ENCODE measurements at regions not wholly inside any gene's neighbourhood (a gene's known extent, or its start where the extent isn't known, plus 50 kb on each side); places are given as distances from the start of the nearest gene placed in this dataset.
"Not testable (repeated sequence)": the region's sequence is repeated elsewhere in the genome, so short reads cannot be mapped to it uniquely, and the experiment has no call there.

DNA sequence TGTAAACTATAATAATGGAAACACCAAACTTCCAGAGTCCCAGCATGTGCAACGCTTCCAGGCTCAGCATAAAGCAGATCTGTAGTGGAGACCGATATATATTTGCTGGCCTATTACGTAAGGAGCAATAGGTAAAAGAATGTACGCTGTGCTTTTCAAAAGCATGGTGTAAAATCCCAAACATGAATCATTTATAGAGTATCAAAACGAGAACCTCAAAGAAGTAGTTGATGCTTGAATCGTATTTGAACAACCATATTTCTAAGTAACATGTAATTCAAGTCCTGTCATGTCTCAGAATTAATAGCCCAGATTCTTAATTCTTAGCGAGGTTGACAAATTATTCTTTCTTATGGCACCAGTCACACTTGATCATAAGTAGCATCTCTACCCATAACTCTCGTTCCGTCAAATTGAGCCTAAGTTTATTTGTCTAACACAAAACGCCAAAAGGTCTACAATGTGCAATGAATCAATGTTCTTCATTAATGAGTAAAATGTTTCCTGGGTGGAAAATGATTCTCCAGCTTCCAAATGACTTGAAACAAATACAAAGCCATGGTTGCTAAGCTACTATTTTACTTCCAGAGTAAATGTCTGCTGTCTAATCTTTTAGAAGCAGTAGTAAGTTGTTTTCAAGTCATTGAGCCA lies 811.5 kb upstream of the FRG1 start:
- no peak overlapping the region for H3K4me3 ChIP-seq (ENCODE audit: low read depth, low read length)

DNA sequence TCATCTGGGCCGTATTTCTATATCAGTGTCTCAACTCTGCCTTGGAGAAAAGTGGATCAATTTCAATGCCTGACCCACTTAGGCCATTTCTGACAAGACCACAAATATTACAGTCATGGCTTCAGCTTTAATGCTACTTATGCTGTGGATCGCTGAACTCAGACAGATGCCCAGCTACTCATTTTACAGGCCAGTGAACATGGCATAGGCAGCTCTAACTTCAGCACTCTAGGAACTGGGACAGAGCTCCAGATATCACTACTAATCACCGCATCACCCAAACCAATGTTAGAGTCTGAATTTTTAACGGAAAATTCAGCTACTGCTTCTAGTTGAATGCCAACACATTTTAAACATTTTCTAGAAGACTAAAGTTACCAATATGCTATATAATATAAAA lies 809.6 kb upstream of the FRG1 start:
- no peak overlapping the region for H3K4me3 ChIP-seq (ENCODE audit: low read depth, low read length)

DNA sequence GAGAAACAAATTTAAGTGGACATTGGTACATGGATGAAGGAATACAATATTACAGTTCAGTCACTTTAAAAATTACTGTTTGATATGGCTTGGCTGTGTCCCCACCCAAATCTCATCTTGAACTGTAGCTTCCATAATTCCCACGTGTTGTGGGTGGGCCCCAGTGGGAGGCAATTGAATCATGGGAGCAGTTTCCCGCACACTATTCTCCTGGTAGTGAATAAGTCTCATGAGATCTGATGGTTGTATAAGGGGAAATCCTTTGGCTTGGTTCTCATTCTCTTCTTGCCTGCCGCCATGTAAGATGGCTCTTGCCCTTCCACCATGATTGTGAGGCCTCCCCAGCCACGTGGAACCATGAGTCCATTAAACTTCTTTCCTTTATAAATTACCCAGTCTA lies 804.2 kb upstream of the FRG1 start:
- H3K4me3 ChIP-seq (ENCODE audit: low read depth, low read length): no peak overlapping the region

DNA sequence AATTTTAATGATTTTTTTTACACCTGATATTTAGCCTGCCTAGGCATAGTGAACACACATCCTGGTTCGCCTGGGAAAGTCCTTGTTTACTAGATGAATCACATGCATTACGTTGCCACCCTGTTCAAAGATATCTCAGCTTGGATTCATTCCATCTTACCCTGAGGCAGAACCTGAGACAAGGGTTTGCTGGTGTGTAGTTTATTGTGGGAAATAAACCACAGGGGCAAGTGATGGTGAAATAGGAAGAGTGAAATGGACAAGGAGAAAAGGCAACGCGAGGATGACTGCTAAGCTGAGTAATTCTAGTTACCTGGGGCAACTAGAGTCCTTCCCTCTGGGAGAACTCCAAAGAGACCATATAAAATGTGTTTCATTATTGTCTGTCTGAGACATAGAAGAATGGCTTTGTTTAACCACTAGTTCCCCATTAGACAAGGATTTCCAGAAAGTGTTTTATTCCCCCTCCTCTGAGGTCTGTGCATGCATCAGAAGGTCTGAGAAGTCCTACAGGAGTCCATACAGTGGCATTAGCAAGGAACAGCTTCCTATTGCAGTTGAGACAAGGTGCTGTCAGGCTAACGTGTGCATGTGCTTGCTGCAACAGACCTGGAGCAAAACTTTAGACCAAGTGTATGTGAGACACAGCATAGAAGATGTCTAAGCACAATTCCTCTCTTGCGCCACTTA lies 797.3 kb upstream of the FRG1 start:
- no peak overlapping the region for H3K4me3 ChIP-seq (ENCODE audit: low read depth, low read length)

DNA sequence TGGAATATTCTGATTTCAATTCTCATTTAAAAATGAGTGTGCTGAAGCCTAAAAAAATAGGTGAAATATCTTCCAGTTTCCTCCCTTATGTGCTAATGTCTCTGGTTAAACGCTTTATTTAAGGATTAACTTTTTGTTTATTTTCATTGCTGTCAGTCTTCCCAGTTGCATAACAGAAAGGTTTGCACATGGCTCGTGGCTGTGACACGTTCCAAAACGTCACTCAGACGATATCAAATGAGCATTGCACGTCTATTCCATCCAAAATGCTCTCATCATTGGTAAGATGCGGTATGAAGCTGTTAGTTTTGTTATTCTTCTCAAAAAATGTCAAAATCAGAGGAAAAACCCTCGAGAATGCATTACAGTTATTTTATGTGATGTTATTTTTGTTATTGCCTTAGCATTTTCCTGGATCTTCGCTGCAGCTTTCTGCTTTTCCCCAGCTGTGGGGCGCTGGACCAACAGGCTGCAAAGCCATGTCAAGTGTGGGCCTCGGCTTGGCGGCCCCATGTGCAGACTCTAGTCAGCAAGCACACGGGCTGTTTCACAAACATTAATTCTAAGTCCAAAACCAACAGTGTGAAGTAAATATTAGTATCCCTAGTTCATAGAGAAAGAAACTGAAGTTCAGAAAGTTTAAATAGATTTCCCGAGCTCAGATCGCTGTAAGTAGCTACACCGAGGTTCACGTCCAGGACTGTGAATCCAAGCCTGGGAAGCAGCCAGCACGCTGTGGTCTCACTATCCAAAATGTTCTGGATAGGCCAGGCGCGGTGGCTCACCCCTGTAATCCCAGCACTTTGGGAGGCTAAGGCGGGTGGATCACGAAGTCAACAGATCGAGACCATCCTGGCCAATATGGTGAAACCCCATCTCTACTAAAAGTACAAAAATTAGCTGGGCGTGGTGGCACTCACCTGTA lies 793.4 kb upstream of the FRG1 start:
- H3K4me3 ChIP-seq (ENCODE audit: low read depth, low read length): no peak overlapping the region

DNA sequence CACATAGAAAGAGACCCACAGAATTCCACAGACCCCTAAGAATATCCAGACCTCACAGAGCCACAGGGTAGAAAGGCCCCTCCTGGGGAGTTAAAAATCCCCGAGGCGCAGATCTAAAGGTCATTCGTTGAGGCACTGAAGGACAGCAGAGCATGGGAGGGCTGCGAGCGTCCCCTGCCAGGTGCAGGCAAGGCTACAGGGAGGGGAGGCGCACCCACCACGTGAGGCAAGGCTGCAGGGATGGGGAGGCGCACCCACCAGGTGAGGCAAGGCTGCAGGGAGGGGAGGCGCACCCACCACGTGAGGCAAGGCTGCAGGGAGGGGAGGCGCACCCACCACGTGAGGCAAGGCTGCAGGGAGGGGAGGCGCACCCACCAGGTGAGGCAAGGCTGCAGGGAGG lies 785.6 kb upstream of the FRG1 start:
- not testable (repeated sequence) for H3K4me3 ChIP-seq (ENCODE audit: low read depth, low read length)

DNA sequence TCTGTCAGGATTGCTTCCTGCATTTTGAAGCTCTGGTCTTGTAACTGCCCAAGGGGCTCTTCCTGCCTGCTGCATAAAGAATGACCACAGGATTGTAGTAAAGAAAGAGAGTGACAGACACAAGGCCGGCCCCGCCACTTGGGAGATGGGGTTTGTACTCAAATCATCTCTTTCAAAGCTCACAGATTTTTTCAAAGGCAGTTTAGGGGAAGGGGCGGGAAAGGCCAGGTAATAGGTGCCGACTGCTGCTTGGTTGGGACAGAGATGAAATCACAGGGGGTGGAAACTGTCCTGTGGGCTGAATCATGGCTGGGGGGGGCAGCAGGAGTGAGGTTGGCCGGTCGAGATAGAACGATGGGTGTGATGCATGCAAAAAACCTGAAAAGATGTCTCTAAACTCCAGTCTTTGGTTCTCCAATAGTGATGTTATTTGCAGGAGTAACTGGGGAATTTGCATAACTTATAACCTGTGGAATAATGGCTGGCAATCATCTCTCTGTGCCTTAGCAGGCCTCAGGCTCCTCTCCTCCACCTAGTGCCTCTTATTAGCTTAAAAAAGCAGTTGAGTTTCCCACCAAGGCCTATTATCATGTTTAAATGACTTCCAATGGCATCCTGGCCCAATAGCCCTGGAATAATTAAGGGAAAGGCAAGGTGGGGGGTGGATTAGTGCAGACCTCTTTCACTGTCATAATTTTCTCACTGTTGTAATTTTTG lies 778.4 kb upstream of the FRG1 start:
- H3K4me3 ChIP-seq (ENCODE audit: low read depth, low read length): no peak overlapping the region

DNA sequence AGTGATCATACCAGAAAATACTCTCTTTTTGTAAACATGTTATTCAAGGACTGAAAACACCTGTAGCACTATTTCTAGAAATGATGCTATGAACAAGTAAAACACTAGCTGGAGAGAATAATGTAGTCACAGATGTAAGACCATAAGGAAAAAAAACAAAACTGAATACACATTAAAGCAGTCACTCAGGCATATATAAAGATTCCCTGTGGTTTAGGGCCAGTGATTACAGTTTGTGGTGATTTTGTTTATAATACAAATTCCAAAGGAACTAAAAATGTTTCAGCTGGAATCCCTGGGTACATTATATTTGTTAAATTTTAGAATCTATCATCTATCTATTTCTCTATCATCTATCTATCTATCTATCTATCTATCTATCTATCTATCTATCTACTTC lies 777.8 kb upstream of the FRG1 start:
- H3K4me3 ChIP-seq (ENCODE audit: low read depth, low read length): no peak overlapping the region

DNA sequence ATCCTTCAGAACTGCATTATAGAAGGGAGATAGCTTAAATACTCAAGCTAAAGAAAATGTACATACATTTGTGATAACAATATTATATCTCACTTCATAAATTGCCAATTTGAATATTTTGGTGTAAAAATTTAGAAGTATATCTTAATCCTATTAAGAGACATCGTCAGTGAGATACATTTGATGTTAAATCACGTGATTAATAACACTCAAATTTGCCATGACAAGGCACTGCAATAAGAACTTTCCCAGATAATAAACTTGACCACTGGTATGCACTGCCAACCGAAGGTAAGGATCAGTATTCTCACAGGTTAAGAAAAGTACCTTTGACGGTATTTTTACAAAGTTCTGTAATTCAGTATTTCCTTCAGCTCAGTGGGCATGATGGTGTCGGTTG lies 764.7 kb upstream of the FRG1 start:
- H3K4me3 ChIP-seq (ENCODE audit: low read depth, low read length): no peak overlapping the region

DNA sequence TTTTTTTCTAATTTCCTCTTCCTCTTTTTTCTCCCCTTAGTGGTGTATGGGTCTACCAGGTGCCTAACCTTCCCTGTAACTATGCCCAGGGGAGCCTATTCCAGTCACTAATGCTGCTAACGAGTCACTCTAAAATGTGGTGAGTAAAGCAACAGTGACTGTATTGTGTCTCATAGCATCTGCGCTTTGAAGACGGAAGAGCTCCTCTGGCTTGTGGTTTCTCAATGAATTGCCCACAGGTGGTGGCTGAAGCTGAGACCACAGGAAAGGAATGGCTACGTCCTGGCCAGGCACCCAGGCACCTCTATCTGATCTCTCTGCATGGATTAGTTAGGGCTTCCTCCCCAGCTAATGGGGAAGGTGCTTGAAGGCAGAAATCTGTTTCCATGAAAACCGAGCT lies 763.5 kb upstream of the FRG1 start:
- H3K4me3 ChIP-seq (ENCODE audit: low read depth, low read length): no peak overlapping the region

DNA sequence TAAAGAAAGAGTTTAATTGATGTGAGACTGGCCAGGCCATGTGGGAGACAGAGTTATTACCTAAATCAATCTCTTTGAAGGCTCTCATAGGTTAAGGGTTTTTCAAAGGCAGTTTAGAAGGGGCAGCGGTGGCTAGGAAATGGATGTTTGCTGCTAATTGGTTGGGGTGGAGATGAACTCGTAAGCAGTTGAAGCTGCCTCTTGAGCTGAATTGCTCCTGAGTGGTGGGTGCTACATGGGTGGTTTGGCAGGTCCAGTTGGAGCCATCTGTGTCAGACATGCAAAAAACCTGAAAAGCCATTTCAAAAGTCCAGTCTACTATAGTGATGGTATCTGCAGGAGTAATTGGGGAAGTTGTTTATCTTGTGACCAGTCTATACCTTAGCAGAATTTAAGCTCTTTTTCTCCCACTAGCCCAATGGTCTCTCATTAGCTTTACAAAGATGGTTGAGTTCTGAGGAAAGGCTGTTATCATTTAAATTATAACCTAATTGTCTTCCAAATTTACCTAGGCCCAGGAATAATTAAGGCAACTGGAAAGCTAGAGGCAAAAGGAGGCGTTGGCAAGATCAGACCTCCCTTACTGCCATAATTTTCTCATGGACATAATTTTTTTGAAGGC lies 762.4 kb upstream of the FRG1 start:
- no peak overlapping the region for H3K4me3 ChIP-seq (ENCODE audit: low read depth, low read length)

DNA sequence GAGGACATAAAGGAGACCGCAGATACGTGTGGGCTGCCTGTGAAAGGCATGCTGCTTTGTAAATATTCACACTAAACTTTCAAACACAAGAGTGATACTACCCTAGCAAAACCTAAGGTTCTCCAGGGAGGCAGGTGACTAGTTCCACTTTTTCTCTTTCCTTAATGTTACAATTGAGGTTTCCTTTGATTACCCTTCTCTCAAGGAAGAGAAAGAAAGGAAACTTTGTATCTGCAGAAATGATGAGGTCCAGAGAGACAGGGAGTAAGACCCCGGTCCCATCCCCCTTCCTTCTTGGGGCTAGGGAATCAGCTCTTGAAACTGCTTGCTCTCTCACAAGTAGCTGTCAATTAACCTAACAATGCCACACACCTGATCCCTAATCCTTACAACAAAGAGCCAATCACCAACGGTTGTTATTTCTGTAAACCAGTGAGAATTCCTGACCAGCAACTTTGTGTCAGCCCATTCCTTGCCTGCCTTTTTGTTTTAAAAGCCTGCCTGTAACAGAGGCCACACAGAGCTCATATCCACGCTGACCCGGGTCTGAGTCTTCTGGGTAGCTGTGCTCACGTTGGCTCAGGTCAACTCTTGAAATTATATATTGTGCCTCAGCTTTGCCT lies 754.8 kb upstream of the FRG1 start:
- no peak overlapping the region for H3K4me3 ChIP-seq (ENCODE audit: low read depth, low read length)

DNA sequence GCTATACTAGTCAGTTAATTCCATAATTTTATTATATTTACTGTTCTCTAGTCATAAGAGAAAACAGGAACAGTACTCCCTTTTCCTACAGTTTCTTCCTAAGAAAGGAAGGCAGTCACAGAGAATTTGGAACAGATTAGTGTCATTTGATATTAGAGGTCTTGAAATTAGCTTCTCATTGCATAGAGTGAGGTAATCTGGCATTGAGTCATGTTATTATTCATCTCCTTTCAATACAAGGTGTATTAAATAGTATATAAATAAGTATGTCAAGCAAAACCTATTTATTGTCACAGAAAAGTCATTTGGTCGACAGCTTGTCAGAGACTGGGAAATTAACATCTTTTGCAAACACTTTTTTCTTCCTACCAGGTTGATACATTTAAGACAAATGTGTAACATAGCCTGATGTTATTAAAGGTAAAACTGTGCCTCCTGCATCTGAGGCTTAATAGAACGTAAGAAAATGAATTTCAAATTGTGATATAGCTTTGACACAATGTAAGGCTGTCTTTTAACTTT lies 753.1 kb upstream of the FRG1 start:
- H3K4me3 ChIP-seq (ENCODE audit: low read depth, low read length): no peak overlapping the region

DNA sequence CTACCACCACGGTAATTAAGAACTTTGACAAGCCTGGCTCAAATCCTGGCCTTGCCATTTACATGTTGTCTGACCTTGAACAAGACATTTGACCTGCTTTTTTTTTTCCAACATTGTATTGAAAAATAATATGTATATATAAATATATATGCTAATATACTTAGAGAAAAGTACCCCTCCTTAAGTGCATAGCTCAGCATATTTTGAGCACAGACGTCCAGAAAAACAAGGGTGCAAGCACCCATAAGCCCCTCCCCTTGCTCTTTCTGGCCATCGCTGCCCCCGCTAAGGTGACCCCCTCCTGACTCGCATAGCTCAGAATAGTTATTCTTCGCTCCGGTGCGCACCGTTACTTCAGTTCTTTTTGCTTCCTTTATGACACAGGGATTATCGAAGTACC lies 742.0 kb upstream of the FRG1 start:
- no peak overlapping the region for H3K4me3 ChIP-seq (ENCODE audit: low read depth, low read length)

DNA sequence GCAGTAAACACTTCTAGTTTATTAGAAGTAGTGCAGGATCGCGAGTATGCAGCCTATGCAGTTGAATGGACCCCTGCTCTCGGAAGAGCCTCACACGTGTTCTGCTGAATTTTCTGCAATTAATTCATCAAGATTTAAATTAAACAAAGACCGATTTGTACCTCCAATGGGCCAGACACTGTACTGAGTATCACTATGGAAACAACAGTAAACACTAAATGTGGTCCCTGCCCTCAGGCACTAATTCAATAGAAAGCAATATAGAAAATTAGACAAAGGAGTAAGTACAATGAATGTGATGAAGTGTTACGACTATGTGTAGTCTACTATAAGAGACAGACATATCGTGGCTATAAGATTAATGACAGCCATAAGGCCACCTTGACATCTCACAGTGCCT lies 740.3 kb upstream of the FRG1 start:
- no peak overlapping the region for H3K4me3 ChIP-seq (ENCODE audit: low read depth, low read length)

DNA sequence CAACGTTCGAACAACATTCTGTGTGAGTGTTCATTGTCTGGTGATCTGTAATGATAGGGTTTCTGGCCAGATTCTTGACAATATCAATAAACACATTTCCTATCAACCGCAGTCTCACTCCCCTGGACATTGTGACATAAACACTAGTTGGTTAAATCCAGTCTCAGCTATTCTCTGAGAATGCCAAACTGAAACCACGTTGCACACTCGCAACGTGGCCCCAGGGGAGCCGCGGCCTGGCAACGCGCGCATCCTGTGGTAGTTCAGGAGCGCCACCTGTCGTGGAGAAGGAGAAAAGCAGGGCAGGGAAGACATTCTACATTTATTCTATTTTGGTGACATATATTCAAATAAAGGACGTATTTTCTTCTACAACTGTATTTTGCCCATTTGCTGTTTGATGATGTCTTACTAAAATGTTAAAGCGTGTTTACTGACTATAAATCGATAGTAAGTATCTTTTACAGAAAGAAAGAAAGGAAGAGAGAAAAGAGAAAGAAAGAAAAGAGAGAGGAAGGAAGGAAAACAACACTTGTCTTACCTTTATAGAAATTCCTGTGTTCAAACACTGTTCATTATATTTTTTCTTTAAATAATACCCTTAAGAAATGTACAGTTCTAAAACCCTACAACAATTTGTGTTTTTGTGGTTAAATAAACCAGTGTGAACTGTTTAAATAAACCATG lies 738.3 kb upstream of the FRG1 start:
- no peak overlapping the region for H3K4me3 ChIP-seq (ENCODE audit: low read depth, low read length)

DNA sequence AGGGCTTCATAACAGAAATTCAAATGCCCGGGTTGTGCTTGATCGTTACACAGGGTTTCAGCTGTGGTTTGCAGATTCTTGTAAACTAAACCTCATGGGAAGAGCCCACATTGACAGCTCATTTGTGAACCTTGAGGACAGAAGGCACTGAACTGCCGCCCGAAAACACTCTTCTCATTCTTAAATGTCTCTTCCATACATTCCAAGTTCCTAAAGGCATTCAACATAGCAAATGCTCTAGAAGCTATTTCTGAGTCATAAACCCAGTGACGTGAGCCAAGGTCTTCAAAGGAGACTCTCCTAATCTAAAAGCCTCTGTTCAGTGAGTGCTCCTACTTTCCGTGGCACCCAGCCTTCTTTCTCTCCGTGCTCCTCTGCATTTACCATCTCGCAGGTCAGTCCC lies 737.8 kb upstream of the FRG1 start:
- H3K4me3 ChIP-seq (ENCODE audit: low read depth, low read length): no peak overlapping the region

DNA sequence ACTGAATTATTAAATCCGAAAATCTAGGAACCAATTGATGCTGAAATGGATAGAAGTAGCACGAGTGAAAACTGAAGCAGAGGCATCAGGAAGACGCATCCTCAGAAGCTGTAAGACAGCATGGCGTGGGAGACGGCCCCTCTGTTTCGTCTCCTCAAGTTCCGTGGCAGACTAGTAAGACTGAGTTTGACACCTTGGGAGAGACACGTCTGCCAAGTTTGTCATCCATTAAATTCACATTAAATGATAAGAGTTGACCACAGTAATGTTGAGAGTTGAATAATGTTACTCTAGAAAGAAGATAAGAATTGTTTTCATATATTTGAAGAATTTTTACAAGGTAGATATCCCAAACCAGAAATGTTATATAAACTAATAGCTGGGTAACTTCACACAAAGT lies 736.1 kb upstream of the FRG1 start:
- no peak overlapping the region for H3K4me3 ChIP-seq (ENCODE audit: low read depth, low read length)

DNA sequence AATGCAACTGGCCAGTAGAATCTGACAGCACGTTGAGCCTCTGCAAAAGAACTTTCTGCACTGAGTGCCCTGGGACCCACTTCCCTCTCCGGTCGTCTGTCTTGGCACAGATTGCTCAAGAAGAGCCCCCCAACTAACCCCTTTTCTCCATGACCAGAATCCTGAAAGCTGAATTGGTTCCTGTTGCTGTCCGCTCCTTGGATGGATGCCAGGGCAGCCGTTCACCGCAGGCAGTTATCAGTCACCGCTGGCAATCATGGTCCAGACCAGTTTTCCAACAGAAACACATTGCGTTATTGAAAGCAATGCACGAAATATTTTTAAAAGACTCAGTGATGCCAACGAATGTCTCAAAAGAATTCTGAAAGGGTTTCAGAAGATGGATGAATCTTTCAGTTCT lies 733.7 kb upstream of the FRG1 start:
- H3K4me3 ChIP-seq (ENCODE audit: low read depth, low read length): no peak overlapping the region

DNA sequence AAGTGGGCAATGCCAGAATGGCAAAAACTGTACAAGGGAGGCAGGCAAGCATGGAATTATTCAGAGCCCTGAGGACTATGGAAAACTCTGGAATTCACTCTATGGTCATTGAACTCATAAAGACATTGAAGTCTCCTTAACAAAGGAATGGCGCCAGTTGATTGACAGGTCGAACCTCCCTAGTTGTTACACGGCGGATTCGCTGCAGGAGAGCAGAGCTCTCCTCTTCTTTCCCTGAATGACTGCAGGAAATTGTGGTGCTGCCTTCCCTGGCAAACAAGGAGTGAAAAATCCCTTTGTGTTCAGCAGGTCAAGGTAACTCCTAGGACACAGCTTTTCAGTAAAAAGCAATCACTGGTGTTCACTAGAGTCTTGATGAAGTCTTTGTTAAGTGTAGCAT lies 732.8 kb upstream of the FRG1 start:
- no peak overlapping the region for H3K4me3 ChIP-seq (ENCODE audit: low read depth, low read length)

Measured in iPS-11a (cell line).